NB4 (cell line): ENCODE measurements at regions not wholly inside any gene's neighbourhood (a gene's known extent, or its start where the extent isn't known, plus 50 kb on each side); places are given as distances from the start of the nearest gene placed in this dataset.

Experiments
- CTCF ChIP-seq: IDR thresholded peaks from one replicate; pipeline ENCODE4 v1.5.1; 2012; ENCODE audit warnings: low read depth, low read length
- MYC ChIP-seq: IDR thresholded peaks from 2 replicates; pipeline ENCODE4 v1.6.1; 2011; ENCODE audit warnings: low read depth, low read length
- POLR2A ChIP-seq: IDR thresholded peaks from 2 replicates; pipeline ENCODE4 v1.6.1; 2011; ENCODE audit warnings: mild to moderate bottlenecking; ENCODE audit not compliant: insufficient read length; ENCODE audit errors: extremely low read depth

- no peak for TF ChIP-seq POLR2A
- TF ChIP-seq CTCF, result no peak
- no peak for TF ChIP-seq MYC
Measured at GRCh38 chr10:130300608-130301020, 164.4 kb downstream of the GLRX3 start.
